Stimulated activated CD8-positive, alpha-beta memory T cell treated with anti-CD3 and anti-CD28 coated beads, Interleukin-2, amount 100 ng/mL, for 1 hour (primary cell): ENCODE measurements at regions not wholly inside any gene's neighbourhood (a gene's known extent, or its start where the extent isn't known, plus 50 kb on each side); places are given as distances from the start of the nearest gene placed in this dataset.
"Not testable (repeated sequence)": the region's sequence is repeated elsewhere in the genome, so short reads cannot be mapped to it uniquely, and the experiment has no call there.

Source experiments
- DNase-seq, 2 donors: peaks; one replicate each; pipeline ENCODE4 v3.0.0-alpha.2; 2020; ENCODE audit warnings: low read depth in 2 of 2

GRCh38 chr13:74289861-74290773 lies 155.9 kb upstream of the KLF12 start:
- no peak for DNase-seq

GRCh38 chr13:74289107-74289506 lies 154.9 kb upstream of the KLF12 start:
- DNase-seq: no peak

- DNase-seq: no peak
These were observed 154.2 kb upstream of the KLF12 start for GRCh38 chr13:74288361-74288911.

GRCh38 chr13:74287724-74288169 lies 153.5 kb upstream of the KLF12 start:
- DNase-seq: peak; percentile 39 to 68

GRCh38 chr13:74280795-74281490 lies 146.7 kb upstream of the KLF12 start:
- DNase-seq: no peak

- no peak for DNase-seq
These were observed 146.0 kb upstream of the KLF12 start for GRCh38 chr13:74280093-74280794.

GRCh38 chr13:74278901-74279300 lies 144.7 kb upstream of the KLF12 start:
- no peak for DNase-seq

GRCh38 chr13:74274916-74275315 lies 140.7 kb upstream of the KLF12 start:
- DNase-seq: no peak

- no peak for DNase-seq
These were observed 139.4 kb upstream of the KLF12 start for GRCh38 chr13:74273581-74273980.

GRCh38 chr13:74272826-74273225 lies 138.6 kb upstream of the KLF12 start:
- DNase-seq: no peak

- DNase-seq: no peak
These were observed 135.8 kb upstream of the KLF12 start for GRCh38 chr13:74270018-74270417.

GRCh38 chr13:74266861-74267260 lies 132.7 kb upstream of the KLF12 start:
- no peak for DNase-seq

- no peak for DNase-seq
These were observed 132.1 kb upstream of the KLF12 start for GRCh38 chr13:74266309-74266708.

GRCh38 chr13:74264333-74264732 lies 130.1 kb upstream of the KLF12 start:
- DNase-seq: no peak

GRCh38 chr13:74260420-74260819 lies 126.2 kb upstream of the KLF12 start:
- DNase-seq: not testable (repeated sequence)

GRCh38 chr13:74259641-74260040 lies 125.4 kb upstream of the KLF12 start:
- DNase-seq: no peak

GRCh38 chr13:74258961-74259360 lies 124.8 kb upstream of the KLF12 start:
- DNase-seq: no peak

GRCh38 chr13:74256969-74257368 lies 122.8 kb upstream of the KLF12 start:
- DNase-seq: no peak

GRCh38 chr13:74253161-74253560 lies 119.0 kb upstream of the KLF12 start:
- DNase-seq: no peak

- no peak for DNase-seq
These were observed 117.7 kb upstream of the KLF12 start for GRCh38 chr13:74251778-74252519.

- no peak for DNase-seq
These were observed 116.6 kb upstream of the KLF12 start for GRCh38 chr13:74250738-74251190.
